ENCODE measurements at regions not wholly inside any gene's neighbourhood (a gene's known extent, or its start where the extent isn't known, plus 50 kb on each side); places are given as distances from the start of the nearest gene placed in this dataset.

GRCh38 chr15:101551696-101552591, 62.4 kb upstream of the PCSK6 start:
- Histone ChIP-seq H3K27ac (no peak overlapping the region), H3K4me3 (no peak overlapping the region), H3K27me3 (replicated peaks in 1 of 7) (peaks cover 0 to 24% (median 0%) of the 10 kb centered on the region in 7 donors), H3K9me3 (peaks cover 0 to 6% (median 0%) of the 10 kb centered on the region in 8 donors), H3K36me3 (no peaks in the 10 kb centered on the region), H3K4me1 (no peaks in the 10 kb centered on the region)
- no peak for TF ChIP-seq POLR2AphosphoS5 (IDR thresholded peaks at IDR 0.05)
- DNase-seq = no peak
- WGBS, 5 donors = 88 to 95% (median 90%) methylated on average over 13 to 20 of the region's 20 CpGs
- intact Hi-C loops (cut with DNase I; ENCODE audit: low total_unique reads) = no loop called here

GRCh38 chr15:101550124-101550523, 60.6 kb upstream of the PCSK6 start:
- no peaks in the 10 kb centered on the region for H3K36me3 ChIP-seq
- H3K27ac ChIP-seq = no peak overlapping the region
- peaks cover 0 to 6% (median 0%) of the 10 kb centered on the region in 8 donors for H3K9me3 ChIP-seq
- WGBS, 5 donors = 68 to 79% (median 76%) methylated on average over 4 of the region's 4 CpGs
- DNase-seq = no peak
- TF ChIP-seq CTCF (IDR thresholded peaks at IDR 0.05 in 8 of 11, conservative IDR thresholded peaks at IDR 0.05 in 3 of 11) (no peak), POLR2AphosphoS5 (IDR thresholded peaks at IDR 0.05) (no peak), POLR2A (IDR thresholded peaks at IDR 0.05) (no peak)
- H3K4me1 ChIP-seq = no peaks in the 10 kb centered on the region
- peaks cover 0 to 39% (median 0%) of the 10 kb centered on the region in 7 donors for H3K27me3 ChIP-seq (replicated peaks in 1 of 7)
- intact Hi-C loops (cut with DNase I; ENCODE audit: low total_unique reads) = no loop called here
- H3K4me3 ChIP-seq = no peak overlapping the region

- TF ChIP-seq CTCF (IDR thresholded peaks at IDR 0.05 in 8 of 11, conservative IDR thresholded peaks at IDR 0.05 in 3 of 11) (no peak), POLR2AphosphoS5 (IDR thresholded peaks at IDR 0.05) (no peak), POLR2A (IDR thresholded peaks at IDR 0.05) (no peak)
- intact Hi-C loops (cut with DNase I; ENCODE audit: low total_unique reads) = no loop called here
- 69 to 80% (median 77%) methylated on average over 8 of the region's 8 CpGs for WGBS, 5 donors
Measured at GRCh38 chr15:101549647-101550046, 60.1 kb upstream of the PCSK6 start.

DNA sequence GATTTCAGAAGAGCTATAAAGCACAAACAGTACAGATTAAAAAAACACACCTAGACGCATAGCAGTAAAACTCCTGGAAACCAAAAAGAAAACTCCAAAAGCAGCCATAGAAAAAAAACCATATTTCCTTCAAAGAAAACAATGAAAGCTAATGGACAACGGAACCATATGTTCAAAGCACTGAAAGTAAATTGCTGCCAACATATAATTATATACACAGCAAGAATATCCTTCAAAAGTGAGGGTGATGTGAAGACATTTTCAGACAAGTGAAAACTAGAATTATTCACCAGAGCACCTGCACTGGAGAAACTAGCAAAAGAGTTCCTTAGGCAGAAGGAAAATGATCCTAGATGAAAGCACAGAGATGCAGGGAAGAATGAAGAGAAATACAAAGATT, 58.2 kb upstream of the PCSK6 start:
- intact Hi-C loops (cut with DNase I; ENCODE audit: low total_unique reads) = no loop called here
- WGBS, 5 donors = 84 to 94% (median 92%) methylated on average over 2 of the region's 2 CpGs
- Histone ChIP-seq H3K27me3 (replicated peaks in 1 of 7) (peaks cover 0 to 56% (median 0%) of the 10 kb centered on the region in 7 donors), H3K4me3 (no peak overlapping the region), H3K4me1 (no peaks in the 10 kb centered on the region), H3K36me3 (no peaks in the 10 kb centered on the region), H3K27ac (no peak overlapping the region), H3K9me3 (peaks cover 0 to 6% (median 0%) of the 10 kb centered on the region in 8 donors)
- no peak for DNase-seq
- TF ChIP-seq CTCF (IDR thresholded peaks at IDR 0.05 in 8 of 11, conservative IDR thresholded peaks at IDR 0.05 in 3 of 11) (no peak), POLR2A (IDR thresholded peaks at IDR 0.05) (no peak), POLR2AphosphoS5 (IDR thresholded peaks at IDR 0.05) (no peak)

More at GRCh38 chr15:101549647-101550046, 60.1 kb upstream of the PCSK6 start:
- no peak for DNase-seq
- no peaks in the 10 kb centered on the region for H3K4me1 ChIP-seq
- no peak overlapping the region for H3K4me3 ChIP-seq
- H3K36me3 ChIP-seq = no peaks in the 10 kb centered on the region
- H3K9me3 ChIP-seq = peaks cover 0 to 6% (median 0%) of the 10 kb centered on the region in 8 donors
- H3K27ac ChIP-seq = no peak overlapping the region
- peaks cover 0 to 44% (median 0%) of the 10 kb centered on the region in 7 donors for H3K27me3 ChIP-seq (replicated peaks in 1 of 7)
